HEK293 (cell line): ENCODE measurements at regions not wholly inside any gene's neighbourhood (a gene's known extent, or its start where the extent isn't known, plus 50 kb on each side); places are given as distances from the start of the nearest gene placed in this dataset.

Experiments used
- CTCF ChIA-PET: fragments of 350-600 bp; formaldehyde crosslinking; extraction: SDS; loops from one replicate; lab custom pipeline; 2021; ENCODE audit warnings: antibody characterized with exemption; lab: Yijun Ruan, JAX
- POLR2A ChIA-PET: fragments of 300-600 bp; formaldehyde crosslinking; extraction: SDS; loops from one replicate; lab custom pipeline; 2020; ENCODE audit warnings: antibody characterized with exemption, inconsistent platforms; lab: Yijun Ruan, JAX
- H3K27ac ChIP-seq: fragments of 200-500 bp; sonication (Bioruptor generic); 2 replicates; pipeline ENCODE4 v1.5.1; 2014; ENCODE audit warnings: low read depth, low read length, control low read depth, inconsistent platforms; ENCODE audit errors: extremely low read depth
- H3K36me3 ChIP-seq, 2 experiments: fragments of 200-500 bp in 1 of 2; sonication (Bioruptor generic) in 1 of 2; 1 replicate in 1 of 2; 2 replicates in 1 of 2; pipeline ENCODE4 v1.5.1; 2014 to 2017; ENCODE audit warnings: inconsistent platforms in 2 of 2, low read length in 2 of 2; ENCODE audit not compliant: control insufficient read depth in 2 of 2, insufficient read depth in 1 of 2
- H3K4me1 ChIP-seq: fragments of 200-500 bp; sonication (Bioruptor generic); 2 replicates; pipeline ENCODE4 v1.5.1; 2014; ENCODE audit warnings: mild to moderate bottlenecking, low read length, inconsistent platforms; ENCODE audit not compliant: control insufficient read depth, insufficient read depth
- H3K4me3 ChIP-seq: 2 replicates; pipeline ENCODE4 v1.5.1; 2011; ENCODE audit warnings: low read depth, mild to moderate bottlenecking, control low read depth, low read length, moderate library complexity
- H3K9me3 ChIP-seq: fragments of 200-500 bp; sonication (Bioruptor generic); 2 replicates; pipeline ENCODE4 v1.5.1; 2014; ENCODE audit warnings: low read depth, low read length, inconsistent platforms; ENCODE audit not compliant: control insufficient read depth, insufficient read depth
- KLF7 ChIP-seq: fragments of 450-650 bp; formaldehyde crosslinking; IDR thresholded peaks from 2 replicates; pipeline ENCODE4 v1.5.1; 2016; ENCODE audit warnings: missing biosample characterization, missing genetic modification characterization, borderline replicate concordance
- KLF8 ChIP-seq: fragments of 450-650 bp; formaldehyde crosslinking; IDR thresholded peaks from 2 replicates; pipeline ENCODE4 v1.5.1; 2016; ENCODE audit warnings: missing biosample characterization, missing genetic modification characterization
- RBAK ChIP-seq: fragments of 450-650 bp; formaldehyde crosslinking; IDR thresholded peaks from 2 replicates; pipeline ENCODE4 v1.5.1; 2016; ENCODE audit warnings: missing biosample characterization, missing genetic modification characterization
- YY2 ChIP-seq: fragments of 450-650 bp; formaldehyde crosslinking; IDR thresholded peaks from 2 replicates; pipeline ENCODE4 v1.5.1; 2016; ENCODE audit warnings: missing biosample characterization, missing genetic modification characterization
- ZBTB8A ChIP-seq: fragments of 450-650 bp; formaldehyde crosslinking; IDR thresholded peaks from 2 replicates; pipeline ENCODE4 v1.5.1; 2016; ENCODE audit warnings: missing biosample characterization, missing genetic modification characterization
- ZNF155 ChIP-seq: fragments of 450-650 bp; formaldehyde crosslinking; IDR thresholded peaks from 2 replicates; pipeline ENCODE4 v1.5.1; 2016; ENCODE audit warnings: missing biosample characterization, missing genetic modification characterization
- ZNF174 ChIP-seq: fragments of 450-650 bp; formaldehyde crosslinking; IDR thresholded peaks from 2 replicates; pipeline ENCODE4 v1.5.0; 2017; ENCODE audit warnings: missing biosample characterization, mild to moderate bottlenecking, missing genetic modification characterization
- ZNF214 ChIP-seq: fragments of 450-650 bp; formaldehyde crosslinking; IDR thresholded peaks from 2 replicates; pipeline ENCODE4 v1.5.1; 2017; ENCODE audit warnings: missing biosample characterization, mild to moderate bottlenecking, missing genetic modification characterization, borderline replicate concordance
- ZNF274 ChIP-seq, 2 experiments: fragments of 200-500 bp in 1 of 2; fragments of 450-650 bp in 1 of 2; sonication (Bioruptor generic) in 1 of 2; formaldehyde crosslinking in 1 of 2; IDR thresholded peaks; 2 replicates each; pipeline versions ENCODE4 v1.5.1 to v1.6.1; 2014 to 2016; ENCODE audit warnings: borderline replicate concordance in 1 of 2, inconsistent platforms in 1 of 2, low read length in 1 of 2, missing biosample characterization in 1 of 2, missing genetic modification characterization in 1 of 2
- ZNF341 ChIP-seq: fragments of 450-650 bp; formaldehyde crosslinking; IDR thresholded peaks from 2 replicates; pipeline ENCODE4; 2016; ENCODE audit warnings: low read depth, missing biosample characterization, missing genetic modification characterization
- ZNF473 ChIP-seq: fragments of 450-650 bp; formaldehyde crosslinking; IDR thresholded peaks from 2 replicates; pipeline ENCODE4 v1.5.1; 2017; ENCODE audit warnings: missing biosample characterization, missing genetic modification characterization
- ZNF518A ChIP-seq: fragments of 450-650 bp; formaldehyde crosslinking; conservative IDR thresholded peaks from 2 replicates; pipeline ENCODE4 v1.5.1; 2016; ENCODE audit warnings: low read depth, missing biosample characterization, missing genetic modification characterization
- ZNF571 ChIP-seq: fragments of 450-650 bp; formaldehyde crosslinking; IDR thresholded peaks from 2 replicates; pipeline ENCODE4 v1.5.0; 2017; ENCODE audit warnings: missing biosample characterization, missing genetic modification characterization
- ZNF624 ChIP-seq: fragments of 450-650 bp; formaldehyde crosslinking; IDR thresholded peaks from 2 replicates; pipeline ENCODE4 v1.5.1; 2017; ENCODE audit warnings: missing biosample characterization, missing genetic modification characterization
- ZNF664 ChIP-seq: fragments of 450-650 bp; formaldehyde crosslinking; IDR thresholded peaks from 2 replicates; pipeline ENCODE4 v1.5.1; 2016; ENCODE audit warnings: missing biosample characterization, missing genetic modification characterization
- ZNF785 ChIP-seq: fragments of 450-650 bp; formaldehyde crosslinking; IDR thresholded peaks from 2 replicates; pipeline ENCODE4 v1.5.1; 2016; ENCODE audit warnings: missing biosample characterization, missing genetic modification characterization
- TF ChIP-seq, protein P1 (sequence below): fragments of 450-650 bp; formaldehyde crosslinking; IDR thresholded peaks from 2 replicates; pipeline ENCODE4 v1.5.1; 2016; ENCODE audit warnings: missing biosample characterization, missing genetic modification characterization
- TF ChIP-seq, protein P2 (sequence below): fragments of 450-650 bp; formaldehyde crosslinking; IDR thresholded peaks from 2 replicates; pipeline ENCODE4 v1.5.1; 2016; ENCODE audit warnings: missing biosample characterization, missing genetic modification characterization
- TF ChIP-seq, protein P3 (sequence below): fragments of 450-650 bp; formaldehyde crosslinking; IDR thresholded peaks from 2 replicates; pipeline ENCODE4 v1.5.1; 2016; ENCODE audit warnings: missing biosample characterization, missing genetic modification characterization

DNA sequence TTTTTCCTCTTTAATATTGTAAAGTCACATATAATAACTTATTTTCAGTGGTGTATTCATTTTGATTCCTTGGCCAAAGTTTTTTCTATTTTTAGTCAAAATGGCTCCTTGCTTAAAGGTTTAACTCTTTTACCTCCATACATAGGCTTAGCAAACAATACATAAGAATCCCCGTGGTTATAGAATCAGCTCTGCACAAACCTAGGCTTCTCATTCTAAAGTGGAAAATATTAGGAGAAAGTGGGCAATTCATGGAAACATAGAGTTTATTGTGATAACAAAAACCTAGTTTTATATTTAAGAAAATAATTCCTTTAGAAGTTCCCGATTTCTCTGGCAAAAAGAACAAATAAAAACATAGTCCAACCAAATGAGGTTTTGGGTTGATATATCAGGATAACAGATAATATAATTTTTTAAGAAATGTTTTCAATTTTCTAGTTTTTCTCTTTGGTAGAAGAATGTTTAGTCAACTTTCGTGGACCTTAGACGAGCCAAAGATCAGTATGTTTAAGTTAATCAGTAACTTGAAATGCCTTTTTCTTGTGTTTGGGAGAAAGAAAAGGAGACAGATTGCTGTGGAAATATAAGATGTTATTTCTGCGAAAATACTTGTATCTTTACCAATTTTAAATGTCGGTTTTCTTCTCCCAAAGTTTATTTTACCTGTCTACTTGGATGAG, 93.4 kb upstream of the KLF12 start:
- no peak overlapping the region for H3K4me3 ChIP-seq
- POLR2A ChIA-PET = no interaction called here
- CTCF ChIA-PET = no interaction called here
- H3K4me1 ChIP-seq = no peaks in the 10 kb centered on the region
- H3K27ac ChIP-seq = no peak overlapping the region
- TF ChIP-seq ZNF518A (no peak), ZNF174 (tag by site-specific recombination) (no peak), RBAK (tag by site-specific recombination) (no peak), ZNF624 (no peak), KLF7 (no peak), YY2 (tag by site-specific recombination) (no peak), ZNF155 (no peak), ZNF214 (tag by site-specific recombination) (no peak), ZNF785 (no peak), ZNF571 (tag by site-specific recombination) (no peak), KLF8 (no peak), ZNF341 (tag by site-specific recombination) (no peak), ZBTB8A (tag by site-specific recombination) (no peak), ZNF473 (tag by site-specific recombination) (no peak), ZNF274 (IDR thresholded peaks at IDR 0.05; ENCODE audit: low read length) (no peak), ZNF274 (tag by site-specific recombination; IDR thresholded peaks at IDR 0.05; ENCODE audit: borderline replicate concordance) (no peak), ZNF664 (no peak)
- TF ChIP-seq, protein P1, sequence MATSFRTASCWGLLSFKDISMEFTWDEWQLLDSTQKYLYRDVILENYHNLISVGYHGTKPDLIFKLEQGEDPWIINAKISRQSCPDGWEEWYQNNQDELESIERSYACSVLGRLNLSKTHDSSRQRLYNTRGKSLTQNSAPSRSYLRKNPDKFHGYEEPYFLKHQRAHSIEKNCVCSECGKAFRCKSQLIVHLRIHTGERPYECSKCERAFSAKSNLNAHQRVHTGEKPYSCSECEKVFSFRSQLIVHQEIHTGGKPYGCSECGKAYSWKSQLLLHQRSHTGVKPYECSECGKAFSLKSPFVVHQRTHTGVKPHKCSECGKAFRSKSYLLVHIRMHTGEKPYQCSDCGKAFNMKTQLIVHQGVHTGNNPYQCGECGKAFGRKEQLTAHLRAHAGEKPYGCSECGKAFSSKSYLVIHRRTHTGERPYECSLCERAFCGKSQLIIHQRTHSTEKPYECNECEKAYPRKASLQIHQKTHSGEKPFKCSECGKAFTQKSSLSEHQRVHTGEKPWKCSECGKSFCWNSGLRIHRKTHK (tag by site-specific recombination) = no peak
- TF ChIP-seq, protein P2, sequence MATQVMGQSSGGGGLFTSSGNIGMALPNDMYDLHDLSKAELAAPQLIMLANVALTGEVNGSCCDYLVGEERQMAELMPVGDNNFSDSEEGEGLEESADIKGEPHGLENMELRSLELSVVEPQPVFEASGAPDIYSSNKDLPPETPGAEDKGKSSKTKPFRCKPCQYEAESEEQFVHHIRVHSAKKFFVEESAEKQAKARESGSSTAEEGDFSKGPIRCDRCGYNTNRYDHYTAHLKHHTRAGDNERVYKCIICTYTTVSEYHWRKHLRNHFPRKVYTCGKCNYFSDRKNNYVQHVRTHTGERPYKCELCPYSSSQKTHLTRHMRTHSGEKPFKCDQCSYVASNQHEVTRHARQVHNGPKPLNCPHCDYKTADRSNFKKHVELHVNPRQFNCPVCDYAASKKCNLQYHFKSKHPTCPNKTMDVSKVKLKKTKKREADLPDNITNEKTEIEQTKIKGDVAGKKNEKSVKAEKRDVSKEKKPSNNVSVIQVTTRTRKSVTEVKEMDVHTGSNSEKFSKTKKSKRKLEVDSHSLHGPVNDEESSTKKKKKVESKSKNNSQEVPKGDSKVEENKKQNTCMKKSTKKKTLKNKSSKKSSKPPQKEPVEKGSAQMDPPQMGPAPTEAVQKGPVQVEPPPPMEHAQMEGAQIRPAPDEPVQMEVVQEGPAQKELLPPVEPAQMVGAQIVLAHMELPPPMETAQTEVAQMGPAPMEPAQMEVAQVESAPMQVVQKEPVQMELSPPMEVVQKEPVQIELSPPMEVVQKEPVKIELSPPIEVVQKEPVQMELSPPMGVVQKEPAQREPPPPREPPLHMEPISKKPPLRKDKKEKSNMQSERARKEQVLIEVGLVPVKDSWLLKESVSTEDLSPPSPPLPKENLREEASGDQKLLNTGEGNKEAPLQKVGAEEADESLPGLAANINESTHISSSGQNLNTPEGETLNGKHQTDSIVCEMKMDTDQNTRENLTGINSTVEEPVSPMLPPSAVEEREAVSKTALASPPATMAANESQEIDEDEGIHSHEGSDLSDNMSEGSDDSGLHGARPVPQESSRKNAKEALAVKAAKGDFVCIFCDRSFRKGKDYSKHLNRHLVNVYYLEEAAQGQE (tag by site-specific recombination) = no peak
- TF ChIP-seq, protein P3, sequence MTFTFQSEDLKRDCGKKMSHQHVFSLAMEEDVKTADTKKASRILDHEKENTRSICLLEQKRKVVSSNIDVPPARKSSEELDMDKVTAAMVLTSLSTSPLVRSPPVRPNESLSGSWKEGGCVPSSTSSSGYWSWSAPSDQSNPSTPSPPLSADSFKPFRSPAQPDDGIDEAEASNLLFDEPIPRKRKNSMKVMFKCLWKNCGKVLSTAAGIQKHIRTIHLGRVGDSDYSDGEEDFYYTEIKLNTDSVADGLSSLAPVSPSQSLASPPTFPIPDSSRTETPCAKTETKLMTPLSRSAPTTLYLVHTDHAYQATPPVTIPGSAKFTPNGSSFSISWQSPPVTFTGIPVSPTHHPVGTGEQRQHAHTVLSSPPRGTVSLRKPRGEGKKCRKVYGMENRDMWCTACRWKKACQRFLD = no peak
- H3K9me3 ChIP-seq = no peaks in the 10 kb centered on the region
- no peaks in the 10 kb centered on the region for H3K36me3 ChIP-seq
